ENCODE measurements at regions not wholly inside any gene's neighbourhood (a gene's known extent, or its start where the extent isn't known, plus 50 kb on each side); places are given as distances from the start of the nearest gene placed in this dataset.

DNA sequence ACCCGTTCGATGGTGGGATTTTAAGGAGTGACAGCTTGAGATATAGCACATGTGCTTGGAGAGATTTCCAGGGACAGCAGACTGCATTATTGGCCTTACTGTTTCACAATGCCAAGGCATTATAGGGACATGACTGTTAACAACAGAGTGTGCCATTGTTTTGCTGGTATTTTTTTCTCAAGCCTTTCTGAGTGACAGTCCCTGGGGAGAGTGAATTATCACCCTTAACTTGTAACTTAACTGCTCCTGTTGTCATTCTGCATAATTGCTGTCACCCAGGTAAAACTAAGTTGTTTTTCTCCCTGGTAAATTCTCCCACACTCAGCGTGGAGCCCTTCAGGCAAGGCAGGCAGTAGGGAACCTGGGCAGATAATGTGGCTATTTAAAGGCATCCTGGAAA, 989.2 kb upstream of the LCORL start (continued):
- TF ChIP-seq, protein P1, sequence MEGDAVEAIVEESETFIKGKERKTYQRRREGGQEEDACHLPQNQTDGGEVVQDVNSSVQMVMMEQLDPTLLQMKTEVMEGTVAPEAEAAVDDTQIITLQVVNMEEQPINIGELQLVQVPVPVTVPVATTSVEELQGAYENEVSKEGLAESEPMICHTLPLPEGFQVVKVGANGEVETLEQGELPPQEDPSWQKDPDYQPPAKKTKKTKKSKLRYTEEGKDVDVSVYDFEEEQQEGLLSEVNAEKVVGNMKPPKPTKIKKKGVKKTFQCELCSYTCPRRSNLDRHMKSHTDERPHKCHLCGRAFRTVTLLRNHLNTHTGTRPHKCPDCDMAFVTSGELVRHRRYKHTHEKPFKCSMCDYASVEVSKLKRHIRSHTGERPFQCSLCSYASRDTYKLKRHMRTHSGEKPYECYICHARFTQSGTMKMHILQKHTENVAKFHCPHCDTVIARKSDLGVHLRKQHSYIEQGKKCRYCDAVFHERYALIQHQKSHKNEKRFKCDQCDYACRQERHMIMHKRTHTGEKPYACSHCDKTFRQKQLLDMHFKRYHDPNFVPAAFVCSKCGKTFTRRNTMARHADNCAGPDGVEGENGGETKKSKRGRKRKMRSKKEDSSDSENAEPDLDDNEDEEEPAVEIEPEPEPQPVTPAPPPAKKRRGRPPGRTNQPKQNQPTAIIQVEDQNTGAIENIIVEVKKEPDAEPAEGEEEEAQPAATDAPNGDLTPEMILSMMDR (IDR thresholded peaks at IDR 0.05 in 2 of 3, conservative IDR thresholded peaks at IDR 0.05 in 1 of 3; ENCODE audit: control insufficient read depth in 2 of 3, extremely low read depth in 1 of 3, insufficient read depth in 1 of 3, low read depth in 3 of 3, low read length in 3 of 3) = no peak
- TF ChIP-seq SUZ12 (IDR thresholded peaks at IDR 0.05; ENCODE audit: unreplicated experiment) = no peak

- H3K27ac ChIP-seq (ENCODE audit: control insufficient read depth, insufficient read depth) = no peak overlapping the region
- no peak overlapping the region for H3K4me3 ChIP-seq
- ATAC-seq (no peak), FAIRE-seq (no peak), DNase-seq (ENCODE audit: low read depth, low spot score) (no peak)
- no peaks in the 10 kb centered on the region for H3K9me3 ChIP-seq (replicated peaks; ENCODE audit: control insufficient read depth, insufficient read depth, low read length)
- intact Hi-C loops (cut with micrococcal nuclease; ENCODE audit: unreplicated experiment) = no loop called here
- no peaks in the 10 kb centered on the region for H4K20me1 ChIP-seq (ENCODE audit: control insufficient read depth, insufficient read depth)
- TF ChIP-seq WRNIP1 (IDR thresholded peaks at IDR 0.05; ENCODE audit: borderline replicate concordance, low read depth, low read length) (no peak), NR2C1 (IDR thresholded peaks at IDR 0.05) (no peak), DPF2 (IDR thresholded peaks at IDR 0.05) (no peak), HDAC2 (IDR thresholded peaks at IDR 0.05) (no peak), CUX1 (IDR thresholded peaks at IDR 0.05; ENCODE audit: insufficient replicate concordance, low read depth, low read length) (no peak), RAD21 (IDR thresholded peaks at IDR 0.05; ENCODE audit: insufficient read depth, low read depth, low read length) (no peak), GATAD2B (conservative IDR thresholded peaks at IDR 0.05; ENCODE audit: low read depth) (no peak), EED (IDR thresholded peaks at IDR 0.05; ENCODE audit: low read depth) (no peak)
- TF ChIP-seq, protein P2, sequence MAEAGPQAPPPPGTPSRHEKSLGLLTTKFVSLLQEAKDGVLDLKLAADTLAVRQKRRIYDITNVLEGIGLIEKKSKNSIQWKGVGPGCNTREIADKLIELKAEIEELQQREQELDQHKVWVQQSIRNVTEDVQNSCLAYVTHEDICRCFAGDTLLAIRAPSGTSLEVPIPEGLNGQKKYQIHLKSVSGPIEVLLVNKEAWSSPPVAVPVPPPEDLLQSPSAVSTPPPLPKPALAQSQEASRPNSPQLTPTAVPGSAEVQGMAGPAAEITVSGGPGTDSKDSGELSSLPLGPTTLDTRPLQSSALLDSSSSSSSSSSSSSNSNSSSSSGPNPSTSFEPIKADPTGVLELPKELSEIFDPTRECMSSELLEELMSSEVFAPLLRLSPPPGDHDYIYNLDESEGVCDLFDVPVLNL (IDR thresholded peaks at IDR 0.05; ENCODE audit: low read depth, low read length) = no peak
- TF ChIP-seq, protein P3, sequence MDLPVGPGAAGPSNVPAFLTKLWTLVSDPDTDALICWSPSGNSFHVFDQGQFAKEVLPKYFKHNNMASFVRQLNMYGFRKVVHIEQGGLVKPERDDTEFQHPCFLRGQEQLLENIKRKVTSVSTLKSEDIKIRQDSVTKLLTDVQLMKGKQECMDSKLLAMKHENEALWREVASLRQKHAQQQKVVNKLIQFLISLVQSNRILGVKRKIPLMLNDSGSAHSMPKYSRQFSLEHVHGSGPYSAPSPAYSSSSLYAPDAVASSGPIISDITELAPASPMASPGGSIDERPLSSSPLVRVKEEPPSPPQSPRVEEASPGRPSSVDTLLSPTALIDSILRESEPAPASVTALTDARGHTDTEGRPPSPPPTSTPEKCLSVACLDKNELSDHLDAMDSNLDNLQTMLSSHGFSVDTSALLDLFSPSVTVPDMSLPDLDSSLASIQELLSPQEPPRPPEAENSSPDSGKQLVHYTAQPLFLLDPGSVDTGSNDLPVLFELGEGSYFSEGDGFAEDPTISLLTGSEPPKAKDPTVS (IDR thresholded peaks at IDR 0.05; ENCODE audit: low read depth, low read length) = no peak
- H3K79me2 ChIP-seq (ENCODE audit: control insufficient read depth, insufficient read depth, low read length) = no peaks in the 10 kb centered on the region
- SMC1A ChIA-PET (ENCODE audit: uncharacterized antibody, unreplicated experiment) = no interaction called here
- RAD21 ChIA-PET (ENCODE audit: unreplicated experiment) = no interaction called here
- no TSS peak for BruUV-seq (replicated peaks)
- CTCF ChIA-PET = no interaction called here
- in situ Hi-C loops (cut with MboI) = no loop called here
- H3K4me1 ChIP-seq (ENCODE audit: control insufficient read depth, insufficient read depth, low read length) = no peaks in the 10 kb centered on the region
- POLR2A ChIA-PET = no interaction called here
- no peak overlapping the region for H3K4me2 ChIP-seq (ENCODE audit: control insufficient read depth, insufficient read depth)
- no peaks in the 10 kb centered on the region for H3K36me3 ChIP-seq (ENCODE audit: control insufficient read depth in 2 of 2, insufficient read depth in 2 of 2, low read length in 1 of 2)
- no peak overlapping the region for H2AFZ ChIP-seq (ENCODE audit: control insufficient read depth, low read depth, low read length)
- H3K27me3 ChIP-seq (replicated peaks in 1 of 2; ENCODE audit: control insufficient read depth in 2 of 2, insufficient read depth in 2 of 2, low read length in 1 of 2) = no peaks in the 10 kb centered on the region
- H3K9ac ChIP-seq (ENCODE audit: control insufficient read depth, insufficient read depth, low read length) = no peak overlapping the region
- 39% methylated on average over 2 of the region's 2 CpGs for WGBS (ENCODE audit: insufficient coverage, insufficient replicate concordance, low lambda C conversion rate, missing lambda C conversion rate)
These were observed 988.3 kb upstream of the LCORL start for GRCh38 chr4:19009881-19010280.

All from GM12878 (cell line).